ENCODE measurements at regions not wholly inside any gene's neighbourhood (a gene's known extent, or its start where the extent isn't known, plus 50 kb on each side); places are given as distances from the start of the nearest gene placed in this dataset.

GRCh38 chr1:30388386-30388785, 335.0 kb downstream of the MATN1 start:
- Histone ChIP-seq H2AFZ (ENCODE audit: low read length, unreplicated experiment) (no peak overlapping the region), H3K79me2 (ENCODE audit: control insufficient read depth, insufficient read depth, low read length, unreplicated experiment) (no peaks in the 10 kb centered on the region), H3K27me3 (ENCODE audit: insufficient read depth, low read length) (peaks cover 3% of the 10 kb centered on the region; the same call in 1 of the 2 replicates), H3K27ac (ENCODE audit: low read depth, low read length) (no peak overlapping the region), H3K4me3 (ENCODE audit: low read depth, low read length) (no peak overlapping the region), H3K4me1 (ENCODE audit: control insufficient read depth, insufficient read depth, low read length, unreplicated experiment) (no peaks in the 10 kb centered on the region), H3K36me3 (ENCODE audit: insufficient read depth, low read length) (no peaks in the 10 kb centered on the region)

- no peaks in the 10 kb centered on the region for H3K36me3 ChIP-seq (ENCODE audit: insufficient read depth, low read length)
- no peaks in the 10 kb centered on the region for H3K79me2 ChIP-seq (ENCODE audit: control insufficient read depth, insufficient read depth, low read length, unreplicated experiment)
- no peak overlapping the region for H2AFZ ChIP-seq (ENCODE audit: low read length, unreplicated experiment)
- no peak overlapping the region for H3K27ac ChIP-seq (ENCODE audit: low read depth, low read length)
- peaks cover 7% of the 10 kb centered on the region for H3K27me3 ChIP-seq (ENCODE audit: insufficient read depth, low read length)
- H3K4me1 ChIP-seq (ENCODE audit: control insufficient read depth, insufficient read depth, low read length, unreplicated experiment): no peaks in the 10 kb centered on the region
- H3K4me3 ChIP-seq (ENCODE audit: low read depth, low read length): no peak overlapping the region
These were observed 337.0 kb downstream of the MATN1 start for GRCh38 chr1:30386156-30386926.

GRCh38 chr1:30385246-30385995, 338.0 kb downstream of the MATN1 start:
- H3K27me3 ChIP-seq (ENCODE audit: insufficient read depth, low read length): peaks cover 7% of the 10 kb centered on the region
- no peak overlapping the region for H3K27ac ChIP-seq (ENCODE audit: low read depth, low read length)
- no peak overlapping the region for H3K4me3 ChIP-seq (ENCODE audit: low read depth, low read length)
- H3K4me1 ChIP-seq (ENCODE audit: control insufficient read depth, insufficient read depth, low read length, unreplicated experiment): no peaks in the 10 kb centered on the region
- no peak overlapping the region for H2AFZ ChIP-seq (ENCODE audit: low read length, unreplicated experiment)
- no peaks in the 10 kb centered on the region for H3K79me2 ChIP-seq (ENCODE audit: control insufficient read depth, insufficient read depth, low read length, unreplicated experiment)
- H3K36me3 ChIP-seq (ENCODE audit: insufficient read depth, low read length): no peaks in the 10 kb centered on the region

GRCh38 chr1:30384286-30385245, 338.8 kb downstream of the MATN1 start:
- no peak overlapping the region for H2AFZ ChIP-seq (ENCODE audit: low read length, unreplicated experiment)
- H3K27ac ChIP-seq (ENCODE audit: low read depth, low read length): no peak overlapping the region
- H3K36me3 ChIP-seq (ENCODE audit: insufficient read depth, low read length): no peaks in the 10 kb centered on the region
- H3K4me1 ChIP-seq (ENCODE audit: control insufficient read depth, insufficient read depth, low read length, unreplicated experiment): peaks cover 4% of the 10 kb centered on the region
- H3K4me3 ChIP-seq (ENCODE audit: low read depth, low read length): no peak overlapping the region
- H3K27me3 ChIP-seq (ENCODE audit: insufficient read depth, low read length): peaks cover 7% of the 10 kb centered on the region
- no peaks in the 10 kb centered on the region for H3K79me2 ChIP-seq (ENCODE audit: control insufficient read depth, insufficient read depth, low read length, unreplicated experiment)

- Histone ChIP-seq H2AFZ (ENCODE audit: low read length, unreplicated experiment) (no peak overlapping the region), H3K36me3 (ENCODE audit: insufficient read depth, low read length) (no peaks in the 10 kb centered on the region), H3K4me3 (ENCODE audit: low read depth, low read length) (no peak overlapping the region), H3K27ac (ENCODE audit: low read depth, low read length) (no peak overlapping the region), H3K27me3 (ENCODE audit: insufficient read depth, low read length) (peaks cover 7% of the 10 kb centered on the region), H3K4me1 (ENCODE audit: control insufficient read depth, insufficient read depth, low read length, unreplicated experiment) (peaks cover 6% of the 10 kb centered on the region), H3K79me2 (ENCODE audit: control insufficient read depth, insufficient read depth, low read length, unreplicated experiment) (no peaks in the 10 kb centered on the region)
These were observed 340.1 kb downstream of the MATN1 start for GRCh38 chr1:30383221-30383711.

GRCh38 chr1:30382496-30382895, 340.9 kb downstream of the MATN1 start:
- Histone ChIP-seq H3K4me1 (ENCODE audit: control insufficient read depth, insufficient read depth, low read length, unreplicated experiment) (peaks cover 6% of the 10 kb centered on the region), H3K36me3 (ENCODE audit: insufficient read depth, low read length) (no peaks in the 10 kb centered on the region), H3K27me3 (ENCODE audit: insufficient read depth, low read length) (peaks cover 7% of the 10 kb centered on the region), H3K27ac (ENCODE audit: low read depth, low read length) (no peak overlapping the region), H2AFZ (ENCODE audit: low read length, unreplicated experiment) (no peak overlapping the region), H3K4me3 (ENCODE audit: low read depth, low read length) (no peak overlapping the region), H3K79me2 (ENCODE audit: control insufficient read depth, insufficient read depth, low read length, unreplicated experiment) (no peaks in the 10 kb centered on the region)

GRCh38 chr1:30381671-30382365, 341.6 kb downstream of the MATN1 start:
- Histone ChIP-seq H3K36me3 (ENCODE audit: insufficient read depth, low read length) (no peaks in the 10 kb centered on the region), H2AFZ (ENCODE audit: low read length, unreplicated experiment) (no peak overlapping the region), H3K4me1 (ENCODE audit: control insufficient read depth, insufficient read depth, low read length, unreplicated experiment) (peaks cover 6% of the 10 kb centered on the region), H3K4me3 (ENCODE audit: low read depth, low read length) (no peak overlapping the region), H3K79me2 (ENCODE audit: control insufficient read depth, insufficient read depth, low read length, unreplicated experiment) (no peaks in the 10 kb centered on the region), H3K27ac (ENCODE audit: low read depth, low read length) (no peak overlapping the region), H3K27me3 (ENCODE audit: insufficient read depth, low read length) (peaks cover 7% of the 10 kb centered on the region)

- no peaks in the 10 kb centered on the region for H3K36me3 ChIP-seq (ENCODE audit: insufficient read depth, low read length)
- H3K27ac ChIP-seq (ENCODE audit: low read depth, low read length): no peak overlapping the region
- H3K4me3 ChIP-seq (ENCODE audit: low read depth, low read length): no peak overlapping the region
- peaks cover 6% of the 10 kb centered on the region for H3K4me1 ChIP-seq (ENCODE audit: control insufficient read depth, insufficient read depth, low read length, unreplicated experiment)
- H2AFZ ChIP-seq (ENCODE audit: low read length, unreplicated experiment): no peak overlapping the region
- H3K27me3 ChIP-seq (ENCODE audit: insufficient read depth, low read length): peaks cover 7% of the 10 kb centered on the region
- H3K79me2 ChIP-seq (ENCODE audit: control insufficient read depth, insufficient read depth, low read length, unreplicated experiment): no peaks in the 10 kb centered on the region
These were observed 342.1 kb downstream of the MATN1 start for GRCh38 chr1:30381266-30381665.

GRCh38 chr1:30380625-30380984, 342.8 kb downstream of the MATN1 start:
- H2AFZ ChIP-seq (ENCODE audit: low read length, unreplicated experiment): no peak overlapping the region

More at GRCh38 chr1:30380625-30380984, 342.8 kb downstream of the MATN1 start:
- H3K4me1 ChIP-seq (ENCODE audit: control insufficient read depth, insufficient read depth, low read length, unreplicated experiment): peaks cover 6% of the 10 kb centered on the region
- no peaks in the 10 kb centered on the region for H3K36me3 ChIP-seq (ENCODE audit: insufficient read depth, low read length)
- no peaks in the 10 kb centered on the region for H3K79me2 ChIP-seq (ENCODE audit: control insufficient read depth, insufficient read depth, low read length, unreplicated experiment)
- no peak overlapping the region for H3K27ac ChIP-seq (ENCODE audit: low read depth, low read length)
- peaks cover 7% of the 10 kb centered on the region for H3K27me3 ChIP-seq (ENCODE audit: insufficient read depth, low read length)
- H3K4me3 ChIP-seq (ENCODE audit: low read depth, low read length): no peak overlapping the region

Data from ACC112 (cell line).